Neural crest cell (in vitro differentiated cells): ENCODE measurements at regions not wholly inside any gene's neighbourhood (a gene's known extent, or its start where the extent isn't known, plus 50 kb on each side); places are given as distances from the start of the nearest gene placed in this dataset.

Experiments
- DNase-seq: peaks from one replicate; pipeline ENCODE4 v3.0.0; 2021; ENCODE audit warnings: low read depth, mixed read lengths, low spot score
- H3K27ac Mint-ChIP-seq: one replicate; pipeline ENCODE4 v1.8.0; 2021; ENCODE audit warnings: mild to moderate bottlenecking, mixed read lengths; ENCODE audit not compliant: unreplicated experiment
- H3K27me3 Mint-ChIP-seq: 2 replicates; pipeline ENCODE4 v1.8.0; 2021; ENCODE audit warnings: low read depth, mild to moderate bottlenecking, mixed read lengths
- H3K36me3 Mint-ChIP-seq: 2 replicates; pipeline ENCODE4 v1.8.0; 2021; ENCODE audit warnings: low read depth, mild to moderate bottlenecking, mixed read lengths
- H3K4me1 Mint-ChIP-seq: 2 replicates; pipeline ENCODE4 v1.8.0; 2021; ENCODE audit warnings: mixed read lengths
- H3K4me3 Mint-ChIP-seq: one replicate; pipeline ENCODE4 v1.8.0; 2021; ENCODE audit warnings: mild to moderate bottlenecking, mixed read lengths
- H3K9me3 Mint-ChIP-seq: 2 replicates; pipeline ENCODE4 v1.8.0; 2021; ENCODE audit warnings: mixed read lengths
- CTCF ChIP-seq: fragments of 200-600 bp; sonication (generic); conservative IDR thresholded peaks from 2 replicates; pipeline ENCODE4 v1.5.0; 2021; ENCODE audit warnings: antibody characterized with exemption, mild to moderate bottlenecking

GRCh38 chr17:71740866-71741265 lies 380.0 kb upstream of the SOX9 start:
- DNase-seq: no peak
- Mint-ChIP-seq H3K27me3 (no peaks in the 10 kb centered on the region), H3K4me1 (peaks cover 15% of the 10 kb centered on the region), H3K9me3 (no peaks in the 10 kb centered on the region), H3K4me3 (no peak overlapping the region), H3K27ac (no peak overlapping the region), H3K36me3 (no peaks in the 10 kb centered on the region)
- TF ChIP-seq CTCF: no peak

- peaks cover 10% of the 10 kb centered on the region for H3K4me1 Mint-ChIP-seq
Measured at GRCh38 chr17:71741836-71742235, 379.0 kb upstream of the SOX9 start.

GRCh38 chr17:71748872-71749271 lies 371.9 kb upstream of the SOX9 start:
- H3K4me3 Mint-ChIP-seq: no peak overlapping the region
- DNase-seq: no peak
- no peaks in the 10 kb centered on the region for H3K36me3 Mint-ChIP-seq
- no peak for TF ChIP-seq CTCF
- H3K27ac Mint-ChIP-seq: no peak overlapping the region
- H3K4me1 Mint-ChIP-seq: no peaks in the 10 kb centered on the region
- no peaks in the 10 kb centered on the region for H3K9me3 Mint-ChIP-seq
- H3K27me3 Mint-ChIP-seq: no peaks in the 10 kb centered on the region

More at GRCh38 chr17:71741836-71742235, 379.0 kb upstream of the SOX9 start:
- Mint-ChIP-seq H3K4me3 (no peak overlapping the region), H3K27me3 (no peaks in the 10 kb centered on the region), H3K9me3 (no peaks in the 10 kb centered on the region), H3K36me3 (no peaks in the 10 kb centered on the region), H3K27ac (no peak overlapping the region)
- TF ChIP-seq CTCF: no peak
- no peak for DNase-seq

GRCh38 chr17:71753070-71753469 lies 367.8 kb upstream of the SOX9 start:
- no peak for TF ChIP-seq CTCF
- no peaks in the 10 kb centered on the region for H3K36me3 Mint-ChIP-seq
- no peaks in the 10 kb centered on the region for H3K9me3 Mint-ChIP-seq
- peaks cover 7% of the 10 kb centered on the region for H3K4me1 Mint-ChIP-seq
- no peaks in the 10 kb centered on the region for H3K27me3 Mint-ChIP-seq
- no peak overlapping the region for H3K4me3 Mint-ChIP-seq
- DNase-seq: no peak
- no peak overlapping the region for H3K27ac Mint-ChIP-seq

GRCh38 chr17:71757156-71757555 lies 363.7 kb upstream of the SOX9 start:
- no peak overlapping the region for H3K4me3 Mint-ChIP-seq
- no peak for DNase-seq
- no peaks in the 10 kb centered on the region for H3K9me3 Mint-ChIP-seq
- TF ChIP-seq CTCF: no peak
- H3K27me3 Mint-ChIP-seq: no peaks in the 10 kb centered on the region
- H3K4me1 Mint-ChIP-seq: peaks cover 7% of the 10 kb centered on the region
- no peak overlapping the region for H3K27ac Mint-ChIP-seq
- H3K36me3 Mint-ChIP-seq: no peaks in the 10 kb centered on the region

GRCh38 chr17:71757956-71758355 lies 362.9 kb upstream of the SOX9 start:
- Mint-ChIP-seq H3K9me3 (no peaks in the 10 kb centered on the region), H3K27ac (no peak overlapping the region), H3K36me3 (no peaks in the 10 kb centered on the region), H3K27me3 (no peaks in the 10 kb centered on the region), H3K4me3 (no peak overlapping the region), H3K4me1 (peaks cover 7% of the 10 kb centered on the region)
- no peak for DNase-seq
- no peak for TF ChIP-seq CTCF
